OCI-LY3 (cell line): ENCODE measurements at regions not wholly inside any gene's neighbourhood (a gene's known extent, or its start where the extent isn't known, plus 50 kb on each side); places are given as distances from the start of the nearest gene placed in this dataset.

Experiments
- CTCF ChIP-seq: fragments of 200-600, 300-600 bp; sonication (generic); IDR thresholded peaks from 2 replicates; pipeline ENCODE4 v1.5.1; 2014; ENCODE audit warnings: antibody characterized with exemption, low read length, low read depth
- EZH2phosphoT487 ChIP-seq: fragments of 200-600 bp; shearing (Covaris generic); IDR thresholded peaks from 2 replicates; pipeline ENCODE4 v1.6.1; 2018; ENCODE audit warnings: antibody characterized with exemption, mixed run types, low read depth

GRCh38 chr2:215727507-215728503, 285.5 kb downstream of the MREG start:
- TF ChIP-seq CTCF = no peak
- TF ChIP-seq EZH2phosphoT487 = no peak
